ENCODE measurements at regions not wholly inside any gene's neighbourhood (a gene's known extent, or its start where the extent isn't known, plus 50 kb on each side); places are given as distances from the start of the nearest gene placed in this dataset.
"Not testable (repeated sequence)": the region's sequence is repeated elsewhere in the genome, so short reads cannot be mapped to it uniquely, and the experiment has no call there.

DNA sequence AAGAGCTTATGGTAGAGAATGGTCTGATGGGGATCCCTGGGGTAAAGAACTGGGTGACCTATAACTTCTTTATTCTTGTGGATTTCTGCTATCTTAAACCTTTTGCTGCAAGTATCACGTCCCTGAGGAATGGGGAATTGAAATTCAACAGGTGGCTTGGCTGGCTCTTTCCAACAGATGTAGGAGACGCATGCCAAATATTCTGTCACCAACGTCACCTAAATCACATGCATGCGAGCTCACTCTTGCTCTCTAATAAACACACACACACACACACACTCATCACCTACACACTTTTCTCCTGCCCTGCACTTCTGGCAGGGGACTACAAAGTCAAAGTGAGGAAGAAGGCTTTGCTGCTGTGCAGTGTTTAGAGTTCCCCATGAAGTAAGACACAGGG is 145.8 kb upstream of the NECTIN3 start:
- no peak for DNase-seq

DNA sequence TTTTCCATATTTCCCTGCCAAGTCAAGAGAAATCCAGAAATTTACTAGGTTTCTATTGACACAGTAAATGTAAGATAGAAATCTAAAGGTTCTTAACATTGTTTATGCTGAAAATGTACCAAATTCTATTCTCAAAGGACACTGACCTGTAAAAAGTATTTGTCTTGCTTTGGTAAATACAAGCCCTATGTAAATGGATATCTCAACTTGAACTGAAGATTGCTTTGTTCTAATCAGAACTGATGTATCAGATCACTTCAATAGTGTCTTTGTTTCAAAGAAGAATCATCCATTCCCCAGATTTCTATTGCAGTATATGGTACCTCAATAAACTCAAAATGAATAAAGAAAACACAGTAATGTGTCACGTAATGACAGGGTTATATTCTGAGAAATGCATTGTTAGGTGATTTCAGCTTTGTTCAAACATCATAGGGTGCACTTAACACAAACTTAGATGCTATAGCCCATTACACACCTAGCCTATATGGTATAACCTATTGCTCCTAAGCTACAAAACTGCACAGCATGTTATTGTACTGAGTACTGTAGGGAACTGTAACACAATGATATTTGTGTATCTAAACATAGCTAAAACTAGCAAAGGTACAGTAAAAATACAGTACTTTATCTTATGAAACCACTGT is 143.5 kb upstream of the NECTIN3 start:
- DNase-seq = no peak

DNA sequence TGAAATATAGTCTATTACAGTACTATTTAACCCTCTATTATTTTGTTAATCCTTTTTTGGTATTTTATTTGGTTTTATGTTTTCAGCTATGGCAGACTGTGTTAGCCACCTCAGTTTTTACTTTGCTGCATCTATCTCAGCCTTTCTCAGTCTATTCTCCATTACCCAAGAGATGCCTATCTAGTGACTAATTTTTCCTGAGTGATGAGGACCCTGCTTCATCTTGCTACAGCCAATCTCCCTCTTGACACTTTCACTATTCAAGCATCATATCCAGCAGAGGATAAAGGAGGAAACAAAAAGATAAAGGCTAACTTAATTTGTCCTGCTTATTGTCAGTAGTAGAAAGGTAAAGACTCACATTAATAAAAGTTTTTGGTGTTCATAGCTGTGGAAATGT is 141.8 kb upstream of the NECTIN3 start:
- no peak for DNase-seq

DNA sequence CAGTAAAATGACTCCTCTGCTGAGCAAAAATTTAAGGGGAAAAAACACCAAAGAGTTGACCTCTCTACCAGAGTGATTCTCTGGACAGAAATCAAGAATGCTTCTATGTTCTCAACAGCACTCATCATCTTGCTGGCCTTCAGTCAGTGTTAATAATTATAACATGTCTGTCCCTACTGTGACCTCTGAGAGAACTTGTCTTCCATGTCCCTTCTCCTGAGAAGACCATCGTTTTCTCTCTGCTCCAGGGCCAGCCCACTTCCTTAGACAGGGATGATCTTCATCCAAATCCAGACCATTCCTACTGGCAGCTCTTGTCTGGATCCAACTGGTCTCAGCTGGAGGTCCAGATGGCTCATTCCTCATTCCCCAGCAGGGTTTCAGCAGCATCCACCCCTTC is 139.0 kb upstream of the NECTIN3 start:
- no peak for DNase-seq

DNA sequence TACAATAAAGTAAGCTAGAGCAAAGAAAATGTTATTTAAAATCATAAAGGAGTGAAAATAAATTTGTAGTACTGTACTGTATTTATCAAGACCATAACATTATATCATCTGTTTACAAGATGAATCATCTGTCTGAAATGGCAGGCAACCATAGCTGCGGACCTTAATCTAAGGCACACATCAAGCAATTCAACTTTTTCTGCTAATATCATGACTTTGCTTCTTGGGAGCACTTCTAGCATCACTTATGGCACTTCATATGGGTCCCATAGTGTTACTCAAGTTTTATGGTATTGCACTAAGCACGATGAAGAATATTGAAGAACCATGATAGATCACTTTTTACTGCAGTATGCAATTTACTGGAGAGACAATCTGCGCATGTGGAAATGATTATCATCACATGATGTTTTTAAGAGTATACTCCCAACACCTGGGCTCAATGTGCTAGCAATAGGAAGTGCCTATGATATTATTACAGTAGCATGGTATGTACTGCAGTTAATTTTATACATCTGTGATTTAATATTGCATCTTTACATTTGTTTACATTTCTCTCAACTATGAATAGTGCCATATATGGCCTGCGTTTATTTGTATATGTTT is 137.7 kb upstream of the NECTIN3 start:
- no peak for DNase-seq

DNA sequence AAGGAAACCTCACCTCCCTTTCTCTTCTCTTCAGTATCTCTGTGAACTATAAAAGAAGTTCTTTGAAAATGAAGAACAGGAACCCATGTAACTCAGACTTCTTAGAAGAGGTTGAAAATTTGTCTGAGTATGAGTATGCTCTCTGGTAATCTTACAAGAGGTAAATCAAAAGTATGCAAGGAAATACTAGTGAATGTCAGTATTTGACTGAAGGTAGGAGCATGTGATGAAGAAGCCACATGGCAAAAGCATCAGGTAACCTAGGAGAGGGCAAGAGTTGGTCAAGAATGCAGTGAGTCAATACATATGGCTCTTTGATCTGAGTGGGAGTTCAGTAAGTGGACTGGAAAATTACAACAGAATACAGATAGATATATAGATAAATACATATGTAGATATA is 133.0 kb upstream of the NECTIN3 start:
- no peak for DNase-seq

DNA sequence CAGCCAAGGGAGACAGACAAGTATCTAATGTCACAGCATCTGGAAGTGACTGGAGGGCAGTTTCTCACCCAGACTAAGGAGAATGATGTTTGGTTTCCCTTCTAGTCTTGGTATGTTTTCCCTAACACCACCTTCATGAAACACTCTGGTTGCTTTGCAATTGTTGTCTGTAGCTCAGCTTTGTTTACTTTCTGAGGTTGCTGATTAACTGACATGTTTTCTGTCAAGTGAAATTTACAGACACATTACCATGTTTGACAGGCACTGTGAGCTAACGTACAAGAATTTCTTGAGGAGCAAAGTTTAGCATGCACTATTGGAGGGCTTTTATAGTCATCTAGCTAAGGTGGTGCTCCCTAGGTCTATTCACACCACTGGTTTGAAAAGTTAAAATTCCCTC is 131.6 kb upstream of the NECTIN3 start:
- no peak for DNase-seq

DNA sequence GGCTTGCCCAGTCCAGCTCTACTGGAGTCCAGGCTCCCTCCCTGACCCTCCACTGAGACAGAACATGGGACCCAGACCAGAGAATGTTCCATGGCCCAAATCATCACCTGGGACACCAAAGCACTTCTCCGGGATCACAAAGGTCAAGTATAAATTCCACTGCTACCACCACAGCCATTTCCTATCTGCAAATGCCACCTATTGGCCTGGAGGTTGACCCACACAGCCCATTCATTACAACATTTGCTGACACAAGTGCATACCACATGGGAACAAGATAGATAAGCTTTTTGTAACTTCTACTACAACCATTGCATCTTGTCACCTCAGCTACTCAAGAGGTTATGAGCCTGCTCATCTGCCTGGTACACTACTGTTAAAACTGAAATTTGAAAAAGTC is 126.8 kb upstream of the NECTIN3 start:
- no peak for DNase-seq

DNA sequence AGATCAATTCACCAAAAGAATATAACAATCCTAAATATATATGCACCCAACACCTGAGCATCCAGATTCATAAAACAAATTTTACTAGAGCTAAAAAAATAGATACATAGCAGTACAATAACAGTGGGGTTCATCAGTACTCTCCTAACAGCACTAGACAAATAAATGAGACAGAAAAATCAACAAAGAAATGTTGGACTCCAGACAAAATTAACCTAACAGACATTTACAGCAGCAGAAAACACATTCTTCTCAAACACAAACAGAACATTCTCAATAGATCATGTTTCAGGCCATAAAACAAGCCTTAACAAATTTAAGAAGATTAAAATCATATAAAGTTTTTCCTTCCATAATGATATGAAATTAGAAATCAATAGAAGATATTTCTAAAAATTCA is 124.8 kb upstream of the NECTIN3 start:
- no peak for DNase-seq

DNA sequence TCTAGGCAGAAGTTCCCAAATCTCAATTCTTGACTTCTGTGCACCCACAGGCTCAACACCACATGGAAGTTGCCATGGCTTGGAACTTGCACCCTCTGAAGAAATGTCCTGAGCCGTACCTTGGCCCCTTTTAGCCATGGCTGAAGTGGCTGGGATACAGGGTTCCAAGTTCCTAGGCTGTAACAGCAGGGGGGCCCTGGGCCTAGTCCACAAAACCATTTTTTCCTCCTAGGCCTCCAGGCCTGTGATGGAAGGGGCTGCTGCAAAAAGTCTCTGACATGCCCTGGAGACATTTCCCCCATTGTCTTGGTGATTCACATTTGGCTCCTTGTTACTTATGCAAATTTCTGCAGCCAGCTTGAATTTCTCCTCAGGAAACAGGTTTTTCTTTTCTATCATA is 122.4 kb upstream of the NECTIN3 start:
- DNase-seq = not testable (repeated sequence)

DNA sequence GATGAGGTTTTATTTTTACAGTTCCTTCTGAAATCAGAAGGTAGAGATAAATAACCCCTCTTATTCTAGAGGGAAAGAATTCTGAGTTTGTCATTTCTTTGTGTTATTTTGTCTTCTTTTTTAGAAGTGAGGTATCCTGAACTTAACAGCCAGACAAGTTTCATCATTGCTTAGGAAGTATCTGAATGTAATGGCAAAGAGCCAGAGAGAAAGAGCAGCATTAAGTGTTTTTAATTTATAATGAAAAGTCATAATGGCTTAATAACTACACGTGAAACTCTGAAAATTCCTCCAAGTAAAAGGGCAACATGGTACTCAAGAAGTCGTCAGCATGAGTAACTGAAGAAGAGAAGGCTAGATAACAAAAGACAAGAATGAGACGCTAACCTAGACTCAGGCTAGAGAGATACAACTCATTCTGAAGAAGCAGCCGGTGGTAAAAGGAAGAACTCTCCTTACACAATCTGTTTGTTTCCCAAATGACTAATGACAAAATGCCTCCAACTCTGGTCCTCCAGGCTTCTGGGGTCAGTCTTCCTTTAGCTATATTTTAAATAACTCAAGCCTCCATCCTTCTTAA is 116.2 kb upstream of the NECTIN3 start:
- no peak for DNase-seq

DNA sequence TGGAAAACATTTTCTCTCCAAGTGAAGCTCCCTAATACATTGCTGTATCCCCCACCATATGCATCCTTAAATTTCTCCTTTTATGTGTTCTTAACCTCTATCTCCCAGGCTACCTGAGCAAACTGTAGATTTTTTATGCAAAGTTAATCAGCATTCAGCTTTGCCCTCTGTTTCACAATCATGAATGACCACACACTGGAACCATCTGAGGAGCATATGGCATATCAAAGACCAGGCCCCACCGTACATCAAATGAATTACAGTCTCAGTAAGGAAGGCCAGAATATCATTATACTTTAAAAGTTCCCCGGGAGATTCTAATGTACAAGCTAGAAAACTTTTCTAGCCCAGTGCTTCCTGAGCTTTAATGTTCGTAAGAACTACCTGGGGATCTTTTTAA is 115.5 kb upstream of the NECTIN3 start:
- no peak for DNase-seq

DNA sequence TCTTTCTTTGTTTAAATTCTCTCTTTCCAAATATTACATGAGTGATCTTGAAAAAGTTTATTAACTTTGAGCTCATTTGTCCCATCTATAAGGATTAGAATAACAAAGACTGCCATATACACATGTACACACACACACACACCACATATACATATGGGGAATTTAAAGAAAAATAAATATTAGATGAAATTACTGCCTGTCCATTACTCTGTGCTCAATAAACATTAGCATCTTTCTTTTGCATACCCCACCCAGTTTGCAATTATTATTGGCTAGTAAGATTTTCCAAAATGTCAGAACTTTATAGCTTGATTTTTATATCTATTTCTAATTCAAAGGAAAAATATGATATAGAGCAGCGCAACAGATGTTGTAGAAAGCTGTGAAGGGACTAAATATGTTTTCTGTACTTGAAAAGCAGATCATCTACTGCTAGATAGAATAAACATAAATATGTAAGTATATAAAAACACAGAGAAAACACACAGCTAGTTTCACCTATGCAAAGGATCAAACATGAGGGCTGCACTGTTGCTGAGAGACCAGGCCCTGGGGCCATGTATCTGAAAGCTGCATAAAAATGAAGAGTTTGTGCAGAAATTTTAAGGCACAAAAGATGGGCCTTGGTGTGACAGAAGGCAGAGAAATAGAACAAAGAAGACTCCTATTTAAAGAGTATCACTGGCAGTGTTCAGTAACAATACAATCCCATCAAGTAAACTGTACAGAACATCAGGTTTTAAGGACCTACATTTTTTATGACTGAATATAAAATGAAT is 114.2 kb upstream of the NECTIN3 start:
- no peak for DNase-seq

DNA sequence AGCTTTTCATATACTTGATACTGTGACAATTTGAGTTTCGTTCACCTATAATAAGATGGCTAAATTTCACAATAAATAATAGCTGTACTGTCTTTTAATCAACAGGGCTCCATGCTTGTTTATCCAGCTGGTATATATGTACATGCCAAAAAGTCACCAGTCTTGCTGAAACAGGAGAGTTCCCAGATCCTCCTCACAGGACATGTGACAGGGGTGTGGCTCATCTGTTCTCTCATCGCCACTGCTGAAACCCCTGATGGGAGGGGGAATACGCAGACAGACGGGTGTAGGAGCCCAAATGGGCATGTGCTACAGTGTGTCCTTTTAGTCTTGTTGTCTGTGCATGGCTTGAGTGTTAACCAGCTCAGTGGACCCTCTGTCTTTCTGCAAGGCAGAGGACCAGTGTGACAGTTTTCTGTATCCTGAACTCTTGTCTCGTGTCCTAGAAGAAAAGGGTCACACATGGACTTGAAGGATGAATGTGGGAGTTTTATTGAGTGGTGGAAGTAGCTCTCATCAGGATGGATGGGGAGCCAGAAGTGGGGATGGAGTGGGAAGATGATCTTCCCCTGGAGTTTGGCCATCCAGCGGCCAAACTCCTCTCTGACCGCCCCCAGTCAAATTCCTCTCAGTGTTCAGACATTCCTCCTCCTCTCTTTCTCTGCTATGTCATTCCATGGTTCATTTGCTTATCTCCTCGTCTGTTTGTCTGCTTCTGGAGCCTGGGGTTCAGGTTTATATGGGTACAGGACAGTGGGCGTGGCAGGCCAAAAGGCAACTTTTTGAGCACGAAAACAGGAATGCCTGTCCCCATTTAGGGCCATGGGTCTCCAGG is 113.1 kb upstream of the NECTIN3 start:
- no peak for DNase-seq

DNA sequence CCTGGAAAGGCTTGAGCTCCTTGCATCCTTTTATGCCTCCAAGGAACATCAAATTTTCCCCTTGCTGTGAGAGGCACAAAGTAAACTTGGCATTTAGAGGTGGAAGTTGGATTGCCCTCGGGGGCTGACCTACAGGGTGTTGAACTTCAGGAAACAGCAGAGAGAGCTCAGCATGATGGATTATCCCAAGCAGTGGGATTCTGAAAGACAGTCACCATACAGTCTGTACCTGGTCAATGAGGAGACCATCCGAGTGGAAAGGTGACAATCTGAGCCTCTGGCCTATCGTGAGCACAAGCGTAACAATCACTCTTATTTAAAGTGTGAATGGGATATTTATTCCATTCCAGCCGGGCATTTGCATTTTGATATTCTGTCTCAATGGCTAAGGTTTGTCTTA is 105.6 kb upstream of the NECTIN3 start:
- no peak for DNase-seq

DNA sequence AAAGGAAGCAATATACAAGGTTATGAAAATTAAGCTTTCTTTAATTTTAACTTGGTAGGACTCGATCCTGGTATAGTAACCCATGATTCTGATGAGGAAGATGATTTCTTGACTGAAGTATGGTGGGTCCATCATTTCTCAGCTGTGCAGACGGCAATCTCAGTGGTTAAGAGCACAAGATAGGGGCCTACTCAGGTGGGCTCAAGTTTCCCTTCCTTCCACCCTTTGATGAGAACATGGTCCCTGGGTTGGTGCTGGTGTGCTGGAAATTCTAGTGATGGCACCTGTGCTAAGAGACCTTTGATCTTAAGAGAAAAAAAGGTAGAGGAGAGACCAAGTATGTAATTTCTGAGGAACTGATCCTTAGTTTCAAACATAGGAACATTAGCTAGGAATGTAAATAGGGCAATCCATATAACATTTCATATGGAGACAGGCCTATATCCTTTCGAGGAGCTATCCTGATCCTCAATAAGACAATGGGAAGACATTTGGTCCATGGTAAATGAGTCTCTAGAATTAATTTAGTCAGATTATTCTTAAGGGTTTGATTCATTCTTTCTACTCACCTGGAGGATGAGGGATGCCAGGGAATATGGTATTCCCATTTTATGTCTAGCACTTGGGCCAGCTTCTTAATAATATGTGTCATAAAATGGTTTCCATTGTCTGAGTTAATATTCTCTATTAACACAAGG is 104.5 kb upstream of the NECTIN3 start:
- DNase-seq = no peak

DNA sequence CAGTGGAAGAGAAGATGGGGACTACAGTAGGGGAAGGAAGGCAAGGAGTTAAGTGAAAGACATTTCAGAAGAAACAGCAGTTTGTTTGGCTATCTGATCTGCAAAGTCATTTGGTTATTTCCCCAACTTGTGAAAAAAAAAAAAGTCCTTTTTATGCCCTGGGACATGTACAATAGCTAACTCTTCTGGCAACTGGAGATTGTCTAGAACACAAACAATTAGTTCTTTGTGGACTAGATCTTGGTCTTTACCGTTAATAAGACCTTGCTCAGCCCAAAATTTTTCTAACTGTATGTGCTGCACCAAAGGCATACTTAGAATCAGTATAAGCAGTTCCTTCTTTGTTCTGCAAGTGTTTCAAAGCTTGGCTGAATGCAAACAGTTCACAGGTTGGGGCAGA is 103.5 kb upstream of the NECTIN3 start:
- DNase-seq = no peak

DNA sequence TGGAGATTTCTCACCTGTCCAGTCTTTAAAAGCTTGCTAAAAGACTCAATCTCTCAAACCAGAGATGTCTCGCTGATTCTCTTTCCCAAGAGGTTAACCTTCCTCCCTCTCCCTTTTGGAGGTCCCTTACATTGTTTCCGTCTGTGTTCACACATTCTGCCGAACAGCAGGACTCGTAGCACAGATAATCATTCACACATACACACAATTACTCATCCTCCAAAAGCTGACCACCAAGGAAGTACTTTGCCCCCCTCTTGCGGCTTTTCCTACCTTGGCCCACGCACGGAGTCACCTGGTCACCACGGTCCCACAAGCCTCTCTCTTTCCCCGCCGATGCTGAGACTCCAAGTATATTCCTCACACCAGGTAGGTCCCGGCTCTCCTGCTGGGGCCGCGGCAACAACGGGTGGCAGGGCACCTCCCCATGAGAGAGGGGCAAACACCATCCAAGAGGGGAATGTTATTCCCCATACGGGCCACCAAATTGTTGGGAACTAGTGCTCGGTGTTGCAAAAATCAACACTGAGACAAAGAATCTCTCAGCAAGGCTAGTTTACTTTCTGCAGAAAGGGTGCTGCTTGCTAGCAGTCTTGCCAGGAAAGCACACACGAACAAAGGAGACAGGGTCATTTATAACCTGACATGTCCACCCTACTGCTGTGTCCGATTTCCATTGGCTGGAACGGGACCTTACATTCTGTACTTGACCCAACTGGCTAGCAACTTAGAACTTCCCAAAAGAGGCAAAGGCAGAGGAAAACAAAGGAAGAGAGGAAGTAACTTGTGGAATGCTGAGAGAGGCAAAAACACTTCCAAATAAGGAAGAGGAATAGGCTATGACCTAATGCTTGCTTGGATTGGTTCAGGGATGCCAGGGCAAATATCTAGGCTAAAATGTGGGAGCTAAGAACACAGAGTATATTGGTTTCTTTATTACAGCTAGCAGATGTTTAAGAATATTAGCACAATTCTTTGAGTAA is 102.1 kb upstream of the NECTIN3 start:
- no peak for DNase-seq

DNA sequence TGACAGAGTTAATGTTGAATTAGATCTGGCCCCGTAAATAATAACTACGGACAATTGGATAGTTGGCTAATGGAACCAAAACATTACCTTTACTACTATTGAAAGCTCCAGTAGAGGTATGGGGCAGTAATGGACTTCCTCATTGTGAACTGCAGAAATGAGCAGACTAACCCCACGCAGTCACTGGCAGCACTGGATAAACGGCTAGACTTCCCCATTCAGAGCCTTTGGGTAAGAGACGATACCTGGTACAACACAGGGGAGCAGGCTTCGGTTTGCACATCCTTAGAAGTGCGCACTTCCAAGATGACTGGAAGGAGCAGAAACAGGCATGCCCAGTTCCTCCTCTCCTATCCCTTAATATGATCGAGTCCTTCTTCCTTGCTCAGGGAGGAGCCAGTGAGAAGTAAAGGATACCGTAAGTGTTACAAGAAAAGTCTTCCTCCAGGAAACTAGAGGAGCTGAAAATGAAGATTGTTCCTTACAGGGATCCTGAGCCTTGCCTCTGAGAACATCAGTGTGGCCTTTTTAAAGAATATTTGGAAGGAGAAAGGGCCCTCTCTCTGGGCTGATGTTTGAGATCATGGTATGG is 100.5 kb upstream of the NECTIN3 start:
- DNase-seq = no peak

DNA sequence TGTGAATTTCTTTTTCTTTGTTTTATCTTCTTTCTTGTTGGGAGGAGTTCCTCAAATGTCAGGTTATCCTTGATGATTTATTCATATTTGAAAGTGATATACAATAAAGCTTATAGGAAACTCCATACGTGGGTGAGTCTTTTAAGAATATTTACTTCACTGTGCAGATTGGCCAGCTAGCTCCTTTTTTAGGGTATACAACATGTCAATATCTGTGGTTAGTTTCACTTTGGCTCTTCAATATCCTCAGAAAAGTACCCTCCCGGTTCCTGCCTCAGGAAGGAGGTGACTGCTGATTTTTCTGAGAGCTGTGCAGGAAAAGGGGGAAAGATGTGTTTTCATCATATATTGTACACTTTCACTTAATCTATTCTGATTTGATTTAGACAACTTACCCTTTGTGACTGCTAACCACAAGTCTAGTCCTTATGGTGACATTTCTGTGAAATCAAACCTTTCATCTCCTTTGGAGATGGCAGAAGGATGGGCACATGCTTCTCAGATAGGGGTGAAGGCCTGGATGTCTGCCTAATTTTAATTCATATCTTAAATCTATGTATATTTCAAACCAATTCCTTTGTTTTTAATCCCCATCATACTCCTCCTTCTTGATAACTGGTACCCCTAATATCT is 98.2 kb upstream of the NECTIN3 start:
- DNase-seq = no peak

All from CD4-positive, alpha-beta T cell treated with Interleukin-1 beta for 1 hour (primary cell).